ENCODE measurements at regions not wholly inside any gene's neighbourhood (a gene's known extent, or its start where the extent isn't known, plus 50 kb on each side); places are given as distances from the start of the nearest gene placed in this dataset.

DNA sequence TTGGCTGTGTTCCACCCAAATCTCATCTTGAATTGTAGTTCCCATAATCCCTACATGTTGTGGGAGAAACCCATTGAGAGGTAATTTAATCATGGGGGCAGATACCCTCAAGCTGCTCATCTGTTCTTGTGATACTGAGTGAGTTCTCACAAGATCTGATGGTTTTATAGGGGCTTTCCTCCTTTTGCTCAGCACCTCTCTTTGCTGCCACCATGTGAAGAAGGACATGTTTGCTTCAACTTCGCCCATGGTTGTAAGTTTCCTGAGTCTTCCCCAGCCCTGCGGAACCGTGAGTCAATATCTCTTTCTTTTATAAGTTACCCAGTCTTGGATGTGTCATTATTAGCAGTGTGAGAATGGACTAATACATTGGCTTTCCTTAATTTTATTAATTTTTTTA is 527.8 kb downstream of the MDFIC start:
- no peak for DNase-seq

DNA sequence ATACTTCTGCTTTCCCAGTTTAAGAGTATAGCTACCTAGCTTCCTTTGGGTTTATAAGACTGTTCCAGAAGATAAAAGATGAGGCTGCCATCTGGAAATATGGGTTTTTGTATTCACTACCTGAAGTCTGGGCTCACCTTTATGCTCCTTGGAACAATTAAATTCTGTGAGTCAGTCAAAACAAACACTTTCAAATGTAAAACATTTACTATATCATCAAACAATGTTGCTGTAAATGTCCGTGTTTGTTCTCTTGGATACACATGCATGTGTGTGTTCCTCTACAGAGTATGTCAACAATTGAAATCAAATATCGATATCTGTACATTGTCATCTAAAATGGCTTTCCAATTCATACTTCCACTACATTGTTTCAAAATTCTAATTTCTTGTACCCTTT is 525.6 kb downstream of the MDFIC start:
- no peak for DNase-seq

DNA sequence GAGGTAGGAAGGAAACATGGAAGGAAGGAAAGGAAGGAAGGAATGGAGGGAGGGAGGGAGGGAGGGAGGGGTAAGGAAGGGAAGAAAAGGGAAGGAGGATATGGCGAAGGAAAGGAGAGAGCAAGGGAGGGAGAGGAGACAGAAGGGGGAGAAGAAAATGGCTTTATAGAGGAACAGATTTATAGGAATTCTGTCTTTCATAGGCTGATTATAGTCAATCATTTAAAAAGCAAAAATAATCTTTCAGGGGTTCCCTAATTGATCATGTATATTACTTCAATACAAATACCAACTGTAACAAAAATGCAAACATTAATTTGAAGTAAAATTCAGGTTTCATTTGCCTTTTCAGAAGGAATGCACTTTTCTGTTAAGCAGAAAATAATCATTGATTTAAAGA is 519.1 kb downstream of the MDFIC start:
- no peak for DNase-seq

DNA sequence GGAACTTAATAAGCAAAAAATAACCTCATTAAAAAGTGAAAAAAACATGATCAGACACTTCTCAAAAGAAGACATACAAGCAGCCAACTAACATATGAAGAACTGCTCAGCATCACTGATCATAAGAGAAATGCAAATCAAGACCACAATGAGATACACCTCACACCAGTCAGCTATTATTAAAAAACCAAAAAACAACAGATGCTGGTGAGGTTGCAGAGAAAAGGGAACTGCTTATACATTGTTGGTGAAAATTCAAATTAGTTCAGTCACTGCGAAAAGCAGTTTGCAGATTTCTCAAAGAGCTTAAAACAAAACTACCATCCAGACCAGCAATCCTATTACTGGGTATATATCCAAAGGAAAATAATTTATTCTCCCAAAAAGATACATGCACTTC is 513.3 kb downstream of the MDFIC start:
- no peak for DNase-seq

DNA sequence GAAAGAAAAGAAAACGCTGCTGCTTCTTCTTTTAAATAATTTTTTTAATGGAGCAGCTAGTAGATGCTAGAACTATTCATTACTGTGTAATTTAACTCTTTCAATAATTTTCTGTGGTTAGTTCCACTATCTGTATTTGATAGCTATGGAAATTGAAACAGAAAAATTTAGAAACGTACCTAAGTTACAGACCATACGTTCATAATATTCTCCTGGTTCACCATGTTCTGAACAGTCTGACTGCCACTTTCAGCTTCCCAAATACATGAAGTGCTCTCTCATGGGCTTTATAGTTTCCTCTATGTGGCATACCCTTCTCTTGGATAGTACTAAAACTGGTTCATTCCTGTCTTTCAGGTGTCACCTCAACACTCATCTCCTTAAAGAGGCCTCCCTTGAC is 508.0 kb downstream of the MDFIC start:
- DNase-seq: no peak

DNA sequence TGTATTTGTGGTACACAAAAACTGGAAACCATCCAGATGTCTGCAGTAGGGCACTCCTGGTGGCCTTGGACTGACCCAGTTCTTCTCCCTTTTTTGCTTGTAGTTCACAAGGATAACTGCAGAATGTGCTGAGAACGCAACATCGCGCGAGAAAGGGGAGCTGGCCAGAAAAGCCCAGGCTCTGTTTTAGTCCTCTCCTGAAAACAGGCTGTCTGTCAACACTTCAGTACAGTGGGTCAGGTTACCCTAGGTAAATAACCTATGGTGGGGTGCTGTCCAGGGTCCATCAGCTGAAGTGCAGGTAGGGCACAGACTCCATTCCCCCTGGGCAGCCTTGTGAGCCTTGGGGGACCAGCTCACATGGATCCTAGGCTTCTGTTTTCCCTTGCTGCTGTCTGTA is 495.8 kb downstream of the MDFIC start:
- no peak for DNase-seq

DNA sequence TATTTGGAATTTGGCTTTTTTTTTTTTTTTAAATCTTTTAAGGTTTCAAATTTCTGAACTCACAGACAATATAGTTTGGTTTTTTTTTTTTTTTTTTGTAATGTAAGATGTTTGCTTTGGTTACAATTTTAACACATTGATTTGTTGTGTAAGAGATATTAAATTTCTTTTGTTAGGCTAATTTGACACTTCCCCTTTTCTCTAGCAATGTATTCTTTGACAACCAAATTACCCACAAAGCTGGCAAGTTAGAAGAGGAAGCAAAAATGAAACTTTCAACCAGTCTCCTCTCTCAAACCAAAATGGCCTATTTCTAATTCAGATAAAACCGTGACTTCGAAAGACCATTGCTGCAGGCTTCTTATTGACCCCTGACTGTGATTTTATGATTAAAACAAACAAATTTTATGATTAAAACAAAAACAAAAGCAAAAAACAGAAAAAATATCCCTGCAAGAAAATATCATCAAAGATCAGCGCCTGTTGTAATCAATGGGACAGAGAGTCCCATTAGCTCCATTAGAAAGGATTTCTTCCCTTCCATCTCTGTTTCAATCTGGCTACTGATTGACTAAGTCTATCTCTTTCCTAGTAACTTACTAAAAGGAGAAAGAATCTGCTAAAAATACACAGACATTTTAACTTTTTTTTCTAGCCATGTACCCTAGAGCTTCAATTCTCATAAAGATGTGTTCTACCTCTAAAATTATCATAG is 489.2 kb downstream of the MDFIC start:
- no peak for DNase-seq

DNA sequence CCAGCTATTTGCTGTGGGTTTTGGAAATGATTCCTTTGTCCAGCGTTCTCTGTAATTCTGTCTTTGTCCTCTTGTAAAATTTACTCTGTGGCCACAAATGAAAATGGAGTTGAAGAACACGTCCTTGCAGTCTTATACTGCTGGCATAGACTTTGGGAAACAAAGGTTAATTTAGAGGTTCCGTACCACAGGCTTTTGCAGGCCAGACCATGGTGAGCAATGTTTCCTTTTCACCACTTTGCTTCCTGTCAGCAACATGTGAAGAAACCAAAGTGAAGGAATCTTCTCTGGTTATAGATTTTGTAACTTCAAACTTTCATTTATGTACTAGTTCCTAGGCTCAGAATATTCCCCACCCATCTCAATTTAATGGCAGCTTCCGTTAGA is 488.5 kb downstream of the MDFIC start:
- no peak for DNase-seq

DNA sequence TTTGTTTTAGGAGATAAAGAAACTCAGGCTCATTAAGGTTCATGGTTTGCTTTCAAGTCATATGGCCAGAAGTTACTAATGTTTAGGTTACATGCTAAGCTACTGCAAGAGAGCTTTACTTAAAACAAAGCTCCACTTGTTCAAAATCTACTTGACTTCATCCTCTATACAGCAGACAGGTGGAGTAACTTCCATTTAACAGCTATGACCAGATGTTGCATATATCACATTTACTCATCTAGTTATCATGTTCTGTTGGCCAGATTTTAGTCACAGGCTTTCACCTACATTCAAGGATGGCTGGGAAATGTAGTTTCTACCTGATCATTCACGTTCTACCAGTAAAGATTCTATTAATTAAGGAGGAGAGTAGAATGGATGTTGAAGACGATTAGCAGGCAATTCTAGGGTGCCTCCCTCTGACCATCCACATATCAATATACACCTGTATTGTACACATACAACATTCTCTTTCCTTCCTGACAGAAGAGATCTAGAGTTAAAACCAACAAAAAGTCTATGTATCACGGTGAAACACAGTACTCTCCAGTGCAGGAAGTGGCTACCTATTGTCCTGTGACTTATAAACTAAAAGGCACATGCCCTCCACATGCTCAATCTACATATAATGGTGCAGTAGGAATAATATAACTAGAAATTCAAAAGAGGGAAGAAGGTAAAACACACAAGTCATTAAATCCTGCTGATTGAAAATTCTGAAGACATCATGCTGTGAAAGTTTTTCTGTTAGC is 488.0 kb downstream of the MDFIC start:
- no peak for DNase-seq

DNA sequence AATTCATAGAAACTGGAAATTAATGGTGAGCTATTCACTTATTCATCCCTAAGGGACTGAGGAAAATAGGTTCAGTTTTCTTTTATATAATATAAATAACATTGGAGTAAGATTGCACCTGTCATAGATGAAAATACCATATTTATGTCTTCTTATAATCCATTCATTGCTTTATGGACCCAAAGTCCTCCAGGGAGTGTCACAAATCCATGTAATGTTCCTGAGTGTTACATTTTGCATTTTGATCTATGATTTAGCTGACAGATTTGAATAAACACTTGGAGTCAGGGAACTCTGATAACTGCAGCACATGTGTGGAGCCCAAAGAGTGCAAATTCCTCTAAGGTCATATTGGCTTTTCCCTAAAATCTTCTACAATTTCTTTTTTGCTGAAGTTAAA is 484.3 kb downstream of the MDFIC start:
- no peak for DNase-seq

DNA sequence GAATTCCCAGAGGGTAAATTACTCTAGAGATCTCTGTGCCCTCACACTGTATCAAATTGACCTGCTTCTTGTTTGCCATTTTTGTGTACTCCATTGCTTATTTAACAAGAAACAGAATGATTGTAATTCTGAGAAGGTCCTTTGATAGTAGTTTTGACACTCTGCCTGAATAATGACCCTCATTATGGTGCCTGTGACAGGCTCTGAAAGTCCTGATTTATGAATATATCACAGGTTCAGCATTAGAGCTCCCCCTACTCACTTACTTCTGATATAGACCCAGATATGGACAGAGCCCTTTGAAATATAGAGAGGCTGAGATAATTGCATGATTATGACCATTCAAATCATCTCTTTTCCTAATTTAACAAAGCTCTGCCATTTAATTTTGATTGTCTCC is 465.2 kb downstream of the MDFIC start:
- no peak for DNase-seq

DNA sequence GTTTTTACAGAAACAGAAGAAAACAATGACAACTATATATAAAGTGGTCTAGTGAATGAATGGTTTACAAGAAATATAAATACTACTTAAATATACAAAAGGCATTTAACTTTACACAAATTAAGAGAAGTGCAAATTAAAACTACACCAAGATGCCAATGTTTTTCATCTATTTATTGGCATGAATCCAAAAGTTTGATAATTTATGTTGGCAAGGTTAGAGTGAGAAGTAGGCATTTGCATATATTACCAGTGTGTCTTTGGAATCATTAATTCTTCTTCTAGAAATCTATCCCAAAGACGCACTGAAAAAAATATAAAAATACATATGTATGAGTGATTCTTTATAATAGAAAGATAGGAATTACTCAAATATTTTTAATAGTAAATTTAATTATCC is 457.4 kb downstream of the MDFIC start:
- no peak for DNase-seq

DNA sequence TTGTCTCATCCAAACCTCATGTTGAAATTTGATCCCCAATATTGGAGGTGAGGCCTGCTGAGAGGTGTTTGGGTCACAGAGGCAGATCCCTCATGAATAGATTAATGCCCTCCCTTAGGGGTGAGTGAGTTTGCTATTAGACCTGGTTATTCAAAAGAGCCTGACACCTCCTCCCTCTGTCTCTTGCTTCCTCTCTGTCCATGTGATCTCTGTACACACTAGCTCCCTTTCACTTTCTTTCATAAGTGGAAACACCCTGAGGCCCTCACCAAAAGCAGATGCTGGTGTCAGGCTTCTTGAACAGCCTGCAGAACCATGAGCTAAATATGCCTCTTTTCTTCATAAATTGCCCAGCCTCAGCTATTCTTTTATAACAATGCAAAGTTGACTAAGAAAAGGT is 447.1 kb downstream of the MDFIC start:
- no peak for DNase-seq

DNA sequence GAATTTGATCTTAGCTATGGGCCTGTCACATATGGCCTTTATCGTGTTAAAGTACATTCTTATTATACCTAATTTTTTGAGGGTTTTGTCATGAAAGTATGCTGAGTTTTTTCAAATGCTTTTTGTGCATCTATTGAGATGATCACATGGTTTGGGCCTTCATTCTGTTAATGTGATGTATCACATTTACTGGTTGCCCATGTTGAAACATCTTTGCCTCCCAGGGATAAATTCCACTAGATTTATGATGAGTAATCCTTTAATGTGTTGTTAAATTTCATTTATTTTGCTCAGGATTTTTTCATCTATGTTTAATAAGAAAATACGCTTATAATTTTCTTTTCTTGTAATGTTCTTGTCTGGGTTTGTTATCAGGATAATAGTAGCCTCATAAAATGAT is 442.0 kb downstream of the MDFIC start:
- DNase-seq: no peak

DNA sequence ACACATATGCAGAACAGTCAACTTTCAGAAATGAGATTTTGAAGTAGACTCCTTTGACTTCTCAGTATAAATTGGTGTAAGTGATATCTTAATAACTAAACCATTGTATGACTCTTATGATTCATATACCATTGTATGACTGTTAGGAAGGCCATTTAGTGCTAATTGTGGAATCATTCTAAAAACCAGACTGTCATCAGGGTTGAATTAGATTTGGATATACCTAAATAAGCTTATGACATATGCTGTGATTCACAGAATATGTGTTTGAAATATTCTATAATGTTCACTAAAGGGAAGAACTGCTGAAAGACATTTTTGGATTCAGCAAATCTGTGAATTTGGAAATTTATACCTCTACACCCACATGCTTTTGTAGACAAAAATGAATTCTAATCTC is 438.1 kb downstream of the MDFIC start:
- DNase-seq: no peak

DNA sequence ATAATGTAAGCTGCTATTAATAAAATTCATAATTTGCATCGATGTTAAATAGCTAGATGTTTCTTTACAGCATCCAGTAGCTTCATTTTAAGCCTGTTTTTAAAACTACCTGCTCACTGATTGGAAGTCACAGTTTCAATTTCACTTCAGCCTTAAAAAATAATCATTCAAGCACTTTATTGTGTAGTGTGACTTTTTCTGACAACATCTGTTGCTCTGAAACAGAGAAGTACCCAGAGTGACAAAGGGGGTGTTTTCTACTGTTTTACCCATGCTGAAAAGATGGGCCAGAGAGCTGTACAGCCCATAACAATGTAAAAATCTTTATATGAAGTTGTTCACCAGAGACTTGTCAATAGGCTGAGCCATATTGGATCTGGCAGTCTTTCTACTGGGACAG is 437.2 kb downstream of the MDFIC start:
- DNase-seq: no peak

DNA sequence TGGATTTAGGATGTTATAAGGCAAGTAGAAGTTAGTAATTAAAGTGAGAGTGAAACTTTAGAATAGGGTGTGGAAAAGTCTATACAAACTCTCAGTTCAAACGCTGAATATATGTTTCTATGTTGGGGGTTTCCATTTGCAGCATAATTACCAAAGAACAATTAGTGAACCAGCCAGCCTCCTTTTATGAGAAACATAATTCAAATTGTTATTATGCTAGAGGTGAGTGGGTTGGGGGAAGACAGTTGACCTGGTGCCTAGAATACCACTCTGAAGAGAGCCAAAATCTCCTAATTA is 435.8 kb downstream of the MDFIC start:
- DNase-seq: no peak

DNA sequence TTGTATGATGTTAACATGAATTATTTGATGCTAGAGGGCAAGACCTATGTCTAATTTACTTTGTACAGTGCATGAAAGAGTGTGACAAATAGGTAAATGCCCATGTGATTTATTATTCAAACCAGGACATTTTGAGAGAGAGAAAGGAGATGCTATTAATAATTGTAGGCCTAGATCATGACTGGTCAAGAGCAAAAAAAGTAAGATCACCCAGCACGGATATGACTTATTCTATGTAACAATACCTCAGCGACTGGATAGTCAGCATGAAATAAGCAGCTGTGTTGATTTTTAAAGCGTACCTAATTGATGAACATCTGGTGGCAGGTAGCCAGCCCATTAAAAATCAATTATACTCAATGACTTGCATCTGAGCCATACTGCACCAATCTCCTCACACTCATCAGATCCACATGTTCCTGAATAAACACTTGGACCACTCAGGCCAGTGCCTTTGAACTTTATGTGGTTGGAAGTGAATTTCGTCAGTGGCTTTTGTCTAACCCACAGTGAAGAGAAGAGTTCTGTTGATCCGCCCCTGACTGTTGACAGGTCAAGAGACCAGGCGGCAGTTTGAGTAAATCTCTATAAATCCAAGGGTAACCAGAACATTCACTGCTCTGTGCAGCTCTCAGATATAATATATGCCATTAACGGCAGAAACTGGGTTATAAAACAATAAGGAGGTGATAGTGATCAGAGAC is 435.3 kb downstream of the MDFIC start:
- no peak for DNase-seq

DNA sequence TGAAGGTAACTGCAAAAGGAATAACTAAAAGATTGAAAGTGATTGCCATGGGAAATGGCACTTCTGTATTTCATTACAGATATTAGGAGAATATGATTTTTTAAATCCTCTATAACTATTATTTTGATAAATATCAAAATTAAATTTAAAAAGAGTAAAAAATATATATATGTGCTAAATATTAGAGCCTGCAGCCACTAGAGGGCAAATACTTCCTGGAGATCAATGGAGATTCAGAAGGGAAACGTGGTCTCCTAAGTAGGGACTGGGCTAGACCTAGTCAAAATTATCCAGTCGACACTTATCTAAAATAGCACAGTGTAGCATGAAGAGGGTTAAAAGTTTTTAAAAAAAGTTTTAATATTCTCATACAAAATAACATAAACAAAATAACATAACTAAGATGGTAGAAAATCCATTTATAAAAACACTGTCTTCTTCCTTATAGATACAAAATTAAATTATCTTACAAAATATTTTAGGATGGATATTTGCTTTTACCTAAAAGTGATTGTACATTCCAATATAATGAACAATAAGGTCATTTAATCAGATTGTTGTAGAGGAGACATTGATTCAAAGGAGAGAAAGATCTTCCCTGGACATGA is 434.3 kb downstream of the MDFIC start:
- DNase-seq: no peak

DNA sequence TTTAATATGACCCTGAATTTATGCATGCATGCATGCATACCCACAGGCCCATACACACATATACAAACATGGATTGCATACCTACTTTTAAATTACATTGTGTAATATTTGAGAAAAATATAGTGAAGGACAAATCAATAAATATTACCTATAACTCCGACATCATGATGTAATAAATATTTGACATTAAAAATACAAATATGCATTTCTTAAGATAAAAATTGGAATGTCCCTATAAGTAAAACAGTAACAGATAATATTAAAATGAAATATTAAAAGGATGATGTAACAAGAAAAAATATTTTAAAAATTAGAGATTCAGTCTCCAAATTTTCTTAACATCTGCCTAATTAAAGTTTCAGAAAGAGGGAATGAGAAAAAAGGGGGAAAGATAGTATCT is 433.0 kb downstream of the MDFIC start:
- DNase-seq: no peak

DNA sequence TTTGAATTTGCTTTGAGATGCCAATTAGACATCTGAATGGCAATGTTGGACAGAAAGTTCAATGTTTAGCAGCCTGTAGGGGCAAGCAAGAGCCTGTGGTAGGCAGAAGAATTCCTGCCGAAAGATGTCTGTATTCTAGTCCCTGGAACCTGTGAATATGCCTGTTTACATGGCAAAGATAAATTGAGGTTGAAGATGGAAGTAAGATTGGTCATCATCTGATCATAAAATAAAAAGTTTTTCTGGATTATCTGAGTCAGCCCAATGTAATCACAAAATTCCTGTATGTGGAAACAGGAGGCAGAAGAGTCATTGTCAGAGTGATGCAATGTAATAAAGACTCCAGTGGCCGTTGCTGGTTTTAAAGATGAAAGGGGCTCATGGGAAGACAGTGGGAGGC is 430.5 kb downstream of the MDFIC start:
- no peak for DNase-seq

DNA sequence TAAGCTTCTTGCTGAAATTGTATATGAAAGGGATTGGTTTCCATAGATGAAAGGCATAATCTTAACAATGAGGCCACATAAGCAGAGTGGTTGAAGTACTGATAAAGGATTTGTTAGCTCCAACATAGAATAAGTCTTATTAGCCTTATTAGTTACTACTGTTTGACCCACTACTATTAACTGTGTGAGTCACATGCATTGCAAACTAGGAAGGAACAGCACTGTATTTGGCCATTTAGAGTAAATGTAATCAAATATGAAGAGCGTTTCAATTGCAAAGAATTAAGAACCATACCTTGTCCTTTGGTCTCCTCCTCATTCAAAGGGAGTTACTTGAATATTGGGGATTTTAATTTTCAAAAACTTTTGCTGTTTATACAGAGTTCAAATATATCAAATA is 428.9 kb downstream of the MDFIC start:
- no peak for DNase-seq

DNA sequence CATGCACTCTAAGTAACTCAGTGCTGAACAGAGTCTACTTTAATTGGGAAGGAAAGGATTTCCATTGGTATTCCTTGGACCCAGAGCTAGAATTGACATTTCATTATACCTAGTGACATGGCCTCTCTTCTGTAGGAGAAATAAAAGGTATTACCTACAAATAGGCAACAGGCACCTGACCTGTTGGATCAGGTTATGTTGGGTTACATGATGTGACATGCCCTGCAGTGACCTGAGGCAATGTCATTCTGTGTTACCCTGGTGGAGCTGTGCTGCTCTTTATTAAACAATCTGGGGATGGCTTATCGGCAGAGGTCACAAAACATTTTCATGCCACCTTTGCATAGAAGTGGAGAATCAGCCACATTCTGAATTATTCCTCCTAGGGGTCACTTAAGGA is 427.7 kb downstream of the MDFIC start:
- DNase-seq: no peak

DNA sequence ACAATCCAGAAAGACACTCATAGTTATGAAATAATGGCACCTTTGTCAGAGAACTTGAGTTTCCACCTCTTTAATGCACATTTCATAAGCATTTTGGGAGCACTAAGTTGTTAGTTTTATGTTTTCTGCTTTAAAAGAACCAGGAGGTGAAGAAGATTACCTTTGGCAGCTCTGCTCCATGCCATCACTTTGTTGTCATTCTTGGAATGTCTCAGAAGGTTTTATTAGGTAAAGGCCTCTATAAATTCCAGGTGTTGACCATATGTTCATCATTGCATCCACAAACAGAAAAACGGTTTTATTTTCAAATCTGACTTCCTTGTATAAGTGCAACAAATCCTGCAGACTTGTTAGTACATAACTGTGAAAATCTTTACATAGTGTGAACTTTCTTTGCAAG is 424.8 kb downstream of the MDFIC start:
- no peak for DNase-seq
